OCI-M2 (cell line): ENCODE measurements at regions not wholly inside any gene's neighbourhood (a gene's known extent, or its start where the extent isn't known, plus 50 kb on each side); places are given as distances from the start of the nearest gene placed in this dataset.
A peak's percentile ranks its signal among the peaks of the same experiment; 100 is the strongest.

ENCODE experiments used
- DNase-seq: peaks from one replicate; lab custom pipeline; 2025; ENCODE audit not compliant: unreplicated experiment; lab: John Stamatoyannopoulos, UW

GRCh38 chr13:48842316-48842715 is 133.4 kb upstream of the FNDC3A start:
- no peak for DNase-seq

GRCh38 chr13:48843630-48844380 is 131.9 kb upstream of the FNDC3A start:
- no peak for DNase-seq

- no peak for DNase-seq
Observed at GRCh38 chr13:48844676-48845075, 131.0 kb upstream of the FNDC3A start.

GRCh38 chr13:48849515-48849914 is 126.2 kb upstream of the FNDC3A start:
- no peak for DNase-seq

GRCh38 chr13:48851707-48852106 is 124.0 kb upstream of the FNDC3A start:
- DNase-seq: no peak

- DNase-seq: no peak
Observed at GRCh38 chr13:48852911-48853727, 122.6 kb upstream of the FNDC3A start.

GRCh38 chr13:48853728-48854102 is 122.0 kb upstream of the FNDC3A start:
- no peak for DNase-seq

- no peak for DNase-seq
Observed at GRCh38 chr13:48857576-48857975, 118.1 kb upstream of the FNDC3A start.

GRCh38 chr13:48858122-48858902 is 117.4 kb upstream of the FNDC3A start:
- no peak for DNase-seq

GRCh38 chr13:48859272-48860105 is 116.2 kb upstream of the FNDC3A start:
- DNase-seq: no peak

- no peak for DNase-seq
Observed at GRCh38 chr13:48860364-48860763, 115.3 kb upstream of the FNDC3A start.

GRCh38 chr13:48862572-48862971 is 113.1 kb upstream of the FNDC3A start:
- DNase-seq: no peak

- no peak for DNase-seq
Observed at GRCh38 chr13:48864100-48864499, 111.6 kb upstream of the FNDC3A start.

- DNase-seq: peak; percentile 45
Observed at GRCh38 chr13:48866249-48866648, 109.5 kb upstream of the FNDC3A start.

GRCh38 chr13:48873081-48873480 is 102.6 kb upstream of the FNDC3A start:
- DNase-seq: no peak

GRCh38 chr13:48873587-48873986 is 102.1 kb upstream of the FNDC3A start:
- no peak for DNase-seq

- no peak for DNase-seq
Observed at GRCh38 chr13:48874165-48874564, 101.5 kb upstream of the FNDC3A start.

- no peak for DNase-seq
Observed at GRCh38 chr13:48875047-48875446, 100.7 kb upstream of the FNDC3A start.

- DNase-seq: no peak
Observed at GRCh38 chr13:48876289-48876688, 99.4 kb upstream of the FNDC3A start.

- no peak for DNase-seq
Observed at GRCh38 chr13:48879432-48879831, 96.3 kb upstream of the FNDC3A start.

GRCh38 chr13:48879854-48880253 is 95.9 kb upstream of the FNDC3A start:
- DNase-seq: no peak
